ENCODE measurements at regions not wholly inside any gene's neighbourhood (a gene's known extent, or its start where the extent isn't known, plus 50 kb on each side); places are given as distances from the start of the nearest gene placed in this dataset.

- no peaks in the 10 kb centered on the region for H3K27me3 ChIP-seq
- H3K4me1 ChIP-seq: peaks cover 6 to 37% (median 17%) of the 10 kb centered on the region in 4 donors
- H3K9me3 ChIP-seq: no peaks in the 10 kb centered on the region
- ATAC-seq (ENCODE audit: low FRiP score in 2 of 2): no peak
- no peak for TF ChIP-seq EP300 (IDR thresholded peaks at IDR 0.05)
- TF ChIP-seq POLR2AphosphoS5 (IDR thresholded peaks at IDR 0.05): no peak
- TF ChIP-seq POLR2A (IDR thresholded peaks at IDR 0.05): no peak
- no peak for TF ChIP-seq CTCF (IDR thresholded peaks at IDR 0.05)
- no peak for DNase-seq
- H3K27ac ChIP-seq: no peak overlapping the region
- no peaks in the 10 kb centered on the region for H3K36me3 ChIP-seq
- H3K4me3 ChIP-seq: no peak overlapping the region
- WGBS, 2 donors: 89 to 93% methylated on average over 7 of the region's 7 CpGs
Measured at GRCh38 chr9:108052431-108053080, 563.0 kb upstream of the KLF4 start.

GRCh38 chr9:108050894-108051293 is 561.3 kb upstream of the KLF4 start:
- Histone ChIP-seq H3K36me3 (no peaks in the 10 kb centered on the region), H3K4me3 (no peak overlapping the region), H3K27ac (no peak overlapping the region), H3K4me1 (peaks cover 6 to 23% (median 15%) of the 10 kb centered on the region in 4 donors), H3K9me3 (no peaks in the 10 kb centered on the region), H3K27me3 (no peaks in the 10 kb centered on the region)
- ATAC-seq (ENCODE audit: low FRiP score in 2 of 2) (no peak), DNase-seq (no peak)
- TF ChIP-seq POLR2AphosphoS5 (IDR thresholded peaks at IDR 0.05) (no peak), EP300 (IDR thresholded peaks at IDR 0.05) (no peak), POLR2A (IDR thresholded peaks at IDR 0.05) (no peak), CTCF (IDR thresholded peaks at IDR 0.05) (no peak)
- WGBS, 2 donors: 86 to 92% methylated on average over 4 of the region's 4 CpGs

GRCh38 chr9:108049671-108050494 is 560.3 kb upstream of the KLF4 start:
- Histone ChIP-seq H3K9me3 (no peaks in the 10 kb centered on the region), H3K4me1 (peaks cover 6 to 17% (median 13%) of the 10 kb centered on the region in 4 donors), H3K27ac (no peak overlapping the region), H3K4me3 (no peak overlapping the region), H3K27me3 (no peaks in the 10 kb centered on the region), H3K36me3 (no peaks in the 10 kb centered on the region)
- 74 to 83% methylated on average over 6 of the region's 6 CpGs for WGBS, 2 donors
- ATAC-seq (ENCODE audit: low FRiP score in 2 of 2): no peak
- no peak for TF ChIP-seq POLR2A (IDR thresholded peaks at IDR 0.05)
- no peak for TF ChIP-seq POLR2AphosphoS5 (IDR thresholded peaks at IDR 0.05)
- no peak for TF ChIP-seq EP300 (IDR thresholded peaks at IDR 0.05)
- no peak for TF ChIP-seq CTCF (IDR thresholded peaks at IDR 0.05)
- DNase-seq: no peak

GRCh38 chr9:108049026-108049607 is 559.5 kb upstream of the KLF4 start:
- Histone ChIP-seq H3K27ac (no peak overlapping the region), H3K4me3 (no peak overlapping the region), H3K9me3 (peaks cover 0 to 3% (median under 1%) of the 10 kb centered on the region in 4 donors), H3K27me3 (no peaks in the 10 kb centered on the region), H3K4me1 (peaks cover 6 to 10% (median 9%) of the 10 kb centered on the region in 4 donors), H3K36me3 (no peaks in the 10 kb centered on the region)
- DNase-seq (no peak), ATAC-seq (ENCODE audit: low FRiP score in 2 of 2) (peak in 1 of 2 donors; percentile 72)
- WGBS, 2 donors: 68 to 87% methylated on average over 7 of the region's 7 CpGs
- no peak for TF ChIP-seq CTCF (IDR thresholded peaks at IDR 0.05)
- no peak for TF ChIP-seq POLR2AphosphoS5 (IDR thresholded peaks at IDR 0.05)
- no peak for TF ChIP-seq EP300 (IDR thresholded peaks at IDR 0.05)
- no peak for TF ChIP-seq POLR2A (IDR thresholded peaks at IDR 0.05)
